Rectal smooth muscle tissue (tissue), 1 donor: ENCODE measurements at regions not wholly inside any gene's neighbourhood (a gene's known extent, or its start where the extent isn't known, plus 50 kb on each side); places are given as distances from the start of the nearest gene placed in this dataset.

Experiments used
- H3K27ac ChIP-seq: one replicate; pipeline ENCODE4 v1.7.0; 2013; ENCODE audit warnings: low read depth, low read length, inconsistent platforms
- H3K27me3 ChIP-seq: one replicate; pipeline ENCODE4 v1.7.0; 2013; ENCODE audit warnings: low read length; ENCODE audit not compliant: control insufficient read depth, insufficient read depth
- H3K36me3 ChIP-seq: one replicate; pipeline ENCODE4 v1.7.0; 2013; ENCODE audit warnings: low read length; ENCODE audit not compliant: control insufficient read depth, insufficient read depth
- H3K4me1 ChIP-seq: one replicate; pipeline ENCODE4 v1.7.0; 2013; ENCODE audit warnings: low read length; ENCODE audit not compliant: control insufficient read depth, insufficient read depth
- H3K4me3 ChIP-seq: one replicate; pipeline ENCODE4 v1.7.0; 2013; ENCODE audit warnings: low read length
- H3K9ac ChIP-seq: one replicate; pipeline ENCODE4 v1.7.0; 2013; ENCODE audit warnings: low read length

DNA sequence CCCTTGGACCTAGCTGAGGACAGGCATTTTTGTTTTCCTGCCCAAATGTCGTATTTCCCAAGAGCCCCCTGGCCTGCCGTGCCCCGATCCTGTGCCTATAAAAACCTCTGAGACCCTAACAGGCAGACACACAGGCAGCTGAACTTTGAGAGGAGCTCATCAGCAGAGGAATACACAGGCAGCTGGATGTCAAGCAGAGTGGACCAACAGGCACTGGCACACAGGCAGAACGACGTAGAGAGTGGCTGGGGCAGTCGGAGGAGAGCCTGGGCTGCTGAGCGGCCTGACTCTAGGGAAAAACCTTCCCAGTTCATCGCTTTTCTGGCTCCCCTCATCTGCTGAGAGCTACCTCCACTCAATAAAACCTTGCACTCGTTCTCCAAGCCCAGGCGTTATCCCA lies 896.1 kb downstream of the PCDH18 start:
- H3K4me1 ChIP-seq, result no peaks in the 10 kb centered on the region
- H3K36me3 ChIP-seq, result no peaks in the 10 kb centered on the region
- H3K4me3 ChIP-seq, result no peak overlapping the region
- no peak overlapping the region for H3K9ac ChIP-seq
- no peak overlapping the region for H3K27ac ChIP-seq
- no peaks in the 10 kb centered on the region for H3K27me3 ChIP-seq

DNA sequence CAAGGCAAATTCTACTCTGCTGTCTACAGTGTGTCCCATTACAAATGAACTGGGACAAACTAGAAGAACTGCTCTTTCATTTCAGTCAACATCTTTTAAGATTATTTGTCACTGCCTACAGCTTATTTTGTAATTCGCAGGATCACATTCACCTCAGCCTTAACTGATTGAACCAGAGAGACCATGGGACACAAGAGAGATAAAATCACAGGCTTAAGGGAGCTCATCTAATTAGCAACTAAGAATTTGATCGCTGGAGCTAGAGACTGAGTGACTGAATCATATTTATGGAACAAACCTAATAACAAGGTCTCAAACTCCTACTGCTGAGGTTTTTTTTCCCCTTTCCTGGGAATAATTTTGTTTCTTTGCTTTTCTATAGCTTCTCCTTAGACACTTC lies 898.2 kb downstream of the PCDH18 start:
- H3K36me3 ChIP-seq, result no peaks in the 10 kb centered on the region
- no peak overlapping the region for H3K27ac ChIP-seq
- no peaks in the 10 kb centered on the region for H3K27me3 ChIP-seq
- H3K9ac ChIP-seq, result no peak overlapping the region
- H3K4me3 ChIP-seq, result no peak overlapping the region
- H3K4me1 ChIP-seq, result no peaks in the 10 kb centered on the region

DNA sequence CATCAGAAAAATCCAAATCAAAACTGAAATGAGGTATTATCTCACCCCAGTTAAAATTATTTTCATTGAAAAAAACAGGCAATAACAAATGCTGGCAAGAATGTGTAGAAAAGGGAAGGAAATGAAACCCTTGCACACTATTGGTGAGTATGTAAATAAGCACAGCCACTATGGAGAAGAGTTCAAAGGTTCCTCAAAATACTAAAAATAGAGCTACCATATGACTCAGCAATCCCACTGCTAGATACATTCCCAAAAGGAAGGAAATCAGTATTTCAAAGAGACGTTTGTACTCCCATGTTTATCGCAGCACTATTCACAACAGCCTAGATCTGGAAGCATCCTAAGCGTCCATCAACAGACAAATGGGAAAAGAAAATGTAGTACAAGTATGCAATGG lies 932.4 kb downstream of the PCDH18 start:
- no peak overlapping the region for H3K9ac ChIP-seq
- H3K36me3 ChIP-seq, result no peaks in the 10 kb centered on the region
- no peaks in the 10 kb centered on the region for H3K4me1 ChIP-seq
- H3K27ac ChIP-seq, result no peak overlapping the region
- no peaks in the 10 kb centered on the region for H3K27me3 ChIP-seq
- no peak overlapping the region for H3K4me3 ChIP-seq

DNA sequence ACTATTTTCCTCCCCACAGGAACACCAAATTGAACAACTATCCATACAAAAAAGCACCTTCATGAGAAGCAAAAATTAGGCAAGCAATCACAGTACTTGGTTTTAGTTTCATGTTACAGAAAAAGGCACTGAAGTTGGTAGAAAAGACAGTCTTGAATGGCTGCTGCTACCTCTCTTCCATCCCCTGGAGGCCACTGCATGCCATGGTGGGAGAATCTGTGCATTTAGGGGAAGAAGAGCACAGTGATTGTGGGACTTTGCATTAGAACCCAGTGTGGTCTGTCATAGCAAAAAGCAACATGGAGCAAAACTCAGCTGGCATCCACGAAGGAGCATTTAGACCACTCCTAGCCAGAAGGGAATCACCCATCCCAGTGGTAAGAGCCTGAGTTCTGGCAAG lies 941.9 kb downstream of the PCDH18 start:
- Histone ChIP-seq H3K36me3 (no peaks in the 10 kb centered on the region), H3K27me3 (no peaks in the 10 kb centered on the region), H3K4me1 (no peaks in the 10 kb centered on the region), H3K9ac (no peak overlapping the region), H3K27ac (no peak overlapping the region), H3K4me3 (no peak overlapping the region)

GRCh38 chr4:136583567-136583966 lies 948.7 kb downstream of the PCDH18 start:
- H3K4me1 ChIP-seq, result no peaks in the 10 kb centered on the region
- no peak overlapping the region for H3K27ac ChIP-seq
- H3K9ac ChIP-seq, result no peak overlapping the region
- H3K36me3 ChIP-seq, result no peaks in the 10 kb centered on the region
- H3K4me3 ChIP-seq, result no peak overlapping the region
- no peaks in the 10 kb centered on the region for H3K27me3 ChIP-seq

DNA sequence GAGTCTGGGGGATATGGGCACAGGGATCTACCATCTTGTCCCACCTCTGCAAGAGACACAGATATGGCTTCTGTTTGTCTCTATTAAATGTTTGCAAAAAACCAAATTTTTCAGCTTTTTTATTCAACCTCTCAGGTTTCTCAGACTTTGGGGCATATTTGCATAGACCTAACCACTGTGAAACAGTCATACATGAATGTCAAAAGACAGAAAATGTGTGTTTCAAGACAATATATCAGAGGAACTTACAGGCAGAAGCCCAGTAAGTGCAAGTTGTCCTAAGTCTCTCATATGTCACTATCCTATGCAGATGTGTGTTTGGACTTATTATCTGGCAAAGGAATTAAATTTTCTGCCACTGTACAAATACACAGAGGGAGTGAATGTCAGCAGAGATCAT lies 951.2 kb downstream of the PCDH18 start:
- H3K4me1 ChIP-seq, result no peaks in the 10 kb centered on the region
- no peak overlapping the region for H3K4me3 ChIP-seq

GRCh38 chr4:136575146-136575545 lies 957.1 kb downstream of the PCDH18 start:
- Histone ChIP-seq H3K36me3 (no peaks in the 10 kb centered on the region), H3K9ac (no peak overlapping the region), H3K4me3 (no peak overlapping the region), H3K27ac (no peak overlapping the region), H3K27me3 (no peaks in the 10 kb centered on the region), H3K4me1 (no peaks in the 10 kb centered on the region)

More for the DNA sequence above, 951.2 kb downstream of the PCDH18 start:
- no peak overlapping the region for H3K9ac ChIP-seq
- H3K27ac ChIP-seq, result no peak overlapping the region
- no peaks in the 10 kb centered on the region for H3K36me3 ChIP-seq
- no peaks in the 10 kb centered on the region for H3K27me3 ChIP-seq

- Histone ChIP-seq H3K4me3 (no peak overlapping the region), H3K9ac (no peak overlapping the region), H3K36me3 (no peaks in the 10 kb centered on the region), H3K27ac (no peak overlapping the region), H3K27me3 (no peaks in the 10 kb centered on the region), H3K4me1 (no peaks in the 10 kb centered on the region)
These were observed 958.8 kb downstream of the PCDH18 start for GRCh38 chr4:136573460-136573859.

DNA sequence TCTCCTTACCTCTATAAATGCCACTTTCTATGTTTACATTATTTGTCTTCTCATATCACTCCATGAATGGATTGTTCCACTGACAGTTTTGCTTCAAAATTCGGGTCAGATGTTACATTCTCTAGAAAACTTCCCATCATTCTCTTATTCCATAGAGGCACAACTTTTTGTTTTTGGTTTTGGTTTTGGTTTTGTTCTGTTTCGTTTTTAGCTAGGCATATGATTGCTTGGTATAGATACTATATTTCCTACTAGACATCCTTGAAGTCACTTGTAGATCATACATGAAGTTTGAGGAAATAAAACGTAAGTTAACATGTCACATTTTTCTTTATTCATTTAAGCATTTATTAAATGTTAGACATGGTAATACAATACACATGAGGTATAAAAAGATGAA lies 961.0 kb downstream of the PCDH18 start:
- Histone ChIP-seq H3K27ac (no peak overlapping the region), H3K9ac (no peak overlapping the region), H3K4me1 (no peaks in the 10 kb centered on the region), H3K36me3 (no peaks in the 10 kb centered on the region), H3K4me3 (no peak overlapping the region), H3K27me3 (no peaks in the 10 kb centered on the region)

GRCh38 chr4:136562834-136563233 lies 969.5 kb downstream of the PCDH18 start:
- Histone ChIP-seq H3K4me3 (no peak overlapping the region), H3K4me1 (no peaks in the 10 kb centered on the region), H3K9ac (no peak overlapping the region), H3K27ac (no peak overlapping the region), H3K36me3 (no peaks in the 10 kb centered on the region), H3K27me3 (no peaks in the 10 kb centered on the region)

- no peak overlapping the region for H3K9ac ChIP-seq
- H3K4me3 ChIP-seq, result no peak overlapping the region
- no peak overlapping the region for H3K27ac ChIP-seq
- no peaks in the 10 kb centered on the region for H3K4me1 ChIP-seq
- H3K27me3 ChIP-seq, result no peaks in the 10 kb centered on the region
- no peaks in the 10 kb centered on the region for H3K36me3 ChIP-seq
These were observed 973.3 kb downstream of the PCDH18 start for GRCh38 chr4:136558940-136559494.

DNA sequence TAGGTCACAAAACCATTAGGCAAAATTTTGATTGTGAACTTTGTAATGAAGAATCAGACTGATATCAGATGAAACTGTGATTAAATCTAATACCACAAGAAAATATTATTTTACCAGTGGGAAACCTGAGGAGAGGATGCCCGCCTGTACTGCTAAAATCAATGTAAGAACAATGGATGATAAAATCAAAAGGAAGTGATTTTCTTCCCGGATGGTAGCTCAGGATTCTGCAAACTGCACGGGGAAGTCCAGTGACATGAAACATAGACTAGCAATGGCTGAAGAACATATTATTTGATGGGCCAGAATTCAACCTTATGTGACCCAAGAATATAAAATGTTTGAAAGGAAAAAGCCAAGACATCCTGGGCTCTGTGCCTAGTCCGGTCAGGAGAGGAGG lies 974.9 kb downstream of the PCDH18 start:
- no peaks in the 10 kb centered on the region for H3K36me3 ChIP-seq
- no peak overlapping the region for H3K9ac ChIP-seq
- H3K27ac ChIP-seq, result no peak overlapping the region
- no peak overlapping the region for H3K4me3 ChIP-seq
- no peaks in the 10 kb centered on the region for H3K27me3 ChIP-seq
- H3K4me1 ChIP-seq, result no peaks in the 10 kb centered on the region

DNA sequence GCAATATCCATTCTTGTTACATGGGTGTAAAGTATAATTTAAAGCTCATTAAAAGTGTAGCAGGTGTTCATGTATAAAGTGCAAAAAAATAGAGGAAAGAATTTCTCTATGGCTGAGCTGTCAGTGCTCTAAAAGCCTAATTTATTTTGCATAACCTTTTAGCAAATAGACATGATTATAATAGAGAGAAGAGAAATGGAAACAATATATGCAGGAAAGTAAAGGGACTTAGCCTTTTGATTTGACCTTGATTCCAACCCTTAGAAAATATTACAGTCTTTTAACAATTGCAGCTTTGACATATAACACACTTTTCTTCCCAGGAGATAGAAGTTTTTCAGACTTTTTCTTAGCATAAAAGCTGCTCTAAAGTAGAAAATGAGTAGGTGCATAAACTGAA lies 978.3 kb downstream of the PCDH18 start:
- Histone ChIP-seq H3K4me3 (no peak overlapping the region), H3K36me3 (no peaks in the 10 kb centered on the region), H3K4me1 (no peaks in the 10 kb centered on the region), H3K27ac (no peak overlapping the region), H3K27me3 (no peaks in the 10 kb centered on the region), H3K9ac (no peak overlapping the region)
